ENCODE measurements at regions not wholly inside any gene's neighbourhood (a gene's known extent, or its start where the extent isn't known, plus 50 kb on each side); places are given as distances from the start of the nearest gene placed in this dataset.

DNA sequence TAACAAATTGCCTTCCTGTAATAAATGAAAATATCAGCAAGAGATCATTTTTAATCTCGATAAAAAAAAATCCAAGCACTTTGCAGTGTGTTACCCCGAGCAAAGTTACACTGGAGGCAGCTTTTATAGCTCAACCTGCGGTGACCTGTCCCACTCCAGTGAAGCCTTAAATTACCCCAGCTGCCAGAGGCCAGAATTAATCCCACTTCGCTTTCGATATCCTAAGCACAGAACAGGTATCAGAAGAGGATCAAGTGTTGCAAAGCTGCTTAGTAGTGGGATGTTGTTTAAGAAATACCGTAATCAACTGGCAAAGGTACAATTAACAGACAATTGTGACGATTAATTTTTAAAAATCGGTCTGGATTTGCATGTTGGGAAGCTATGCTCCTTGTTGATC lies 314.0 kb downstream of the AGTPBP1 start:
- DNase-seq, result no peak

GRCh38 chr9:85425153-85425611 lies 316.6 kb downstream of the AGTPBP1 start:
- DNase-seq, result peak; percentile 64 to 74

GRCh38 chr9:85423422-85423821 lies 318.3 kb downstream of the AGTPBP1 start:
- no peak for DNase-seq

DNA sequence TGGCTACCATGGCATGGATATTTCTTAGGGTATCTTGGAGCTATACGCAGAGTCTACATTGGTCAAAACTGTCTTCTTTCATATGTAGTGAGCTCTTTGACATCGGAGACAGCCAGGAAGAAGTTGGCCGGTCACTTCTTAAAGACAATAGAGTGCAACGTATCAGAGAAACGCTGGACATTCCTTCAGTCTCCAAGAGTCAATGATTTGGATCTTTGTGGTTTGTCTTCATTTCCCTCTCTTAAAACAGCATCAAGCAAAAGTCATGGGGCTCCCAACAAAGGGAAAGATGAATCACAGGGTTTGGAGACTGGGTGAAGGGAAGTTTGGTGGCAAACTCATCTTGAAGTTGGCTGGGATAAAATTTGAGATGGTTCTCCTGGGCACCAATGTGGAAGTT lies 320.1 kb downstream of the AGTPBP1 start:
- DNase-seq, result no peak

DNA sequence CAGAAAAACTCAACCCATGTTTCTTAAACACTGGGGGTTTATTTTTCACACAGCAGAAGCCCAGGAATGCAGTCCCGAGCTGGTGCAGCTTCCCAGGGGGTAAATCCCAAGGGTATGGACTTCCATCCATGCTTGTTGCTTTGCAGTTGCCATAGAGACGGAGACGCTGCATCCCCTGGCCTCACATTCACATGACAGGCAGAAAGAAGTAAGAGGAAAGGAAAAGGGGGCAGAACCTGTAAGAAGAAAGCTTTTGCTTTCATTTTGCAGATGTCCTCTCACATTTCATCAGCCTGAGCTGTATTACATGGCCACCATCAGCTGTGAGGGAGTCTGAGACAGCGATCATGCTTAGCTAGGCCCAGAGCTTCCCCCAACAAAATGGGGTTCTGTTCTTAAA lies 321.0 kb downstream of the AGTPBP1 start:
- DNase-seq, result no peak

- DNase-seq, result no peak
These were observed 324.1 kb downstream of the AGTPBP1 start for GRCh38 chr9:85417674-85418073.

DNA sequence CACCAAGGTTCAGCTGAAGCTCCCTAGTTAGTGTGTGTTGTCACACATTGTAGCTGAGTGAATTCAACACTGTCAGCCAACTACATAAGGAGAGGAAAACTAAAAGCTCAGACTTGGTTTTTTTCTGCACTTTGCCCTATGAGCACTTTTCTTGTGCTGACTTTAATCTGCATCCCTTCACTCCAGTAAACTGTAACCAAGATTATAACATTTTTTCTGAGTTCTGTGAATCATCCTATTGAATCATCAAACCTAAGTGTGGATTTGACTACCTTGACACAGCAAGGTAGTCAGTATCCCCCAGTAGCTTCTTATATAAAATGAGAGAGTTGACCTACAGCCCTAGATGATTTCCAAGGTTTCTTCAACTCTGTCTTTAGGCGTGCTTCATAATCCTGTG lies 325.0 kb downstream of the AGTPBP1 start:
- no peak for DNase-seq

DNA sequence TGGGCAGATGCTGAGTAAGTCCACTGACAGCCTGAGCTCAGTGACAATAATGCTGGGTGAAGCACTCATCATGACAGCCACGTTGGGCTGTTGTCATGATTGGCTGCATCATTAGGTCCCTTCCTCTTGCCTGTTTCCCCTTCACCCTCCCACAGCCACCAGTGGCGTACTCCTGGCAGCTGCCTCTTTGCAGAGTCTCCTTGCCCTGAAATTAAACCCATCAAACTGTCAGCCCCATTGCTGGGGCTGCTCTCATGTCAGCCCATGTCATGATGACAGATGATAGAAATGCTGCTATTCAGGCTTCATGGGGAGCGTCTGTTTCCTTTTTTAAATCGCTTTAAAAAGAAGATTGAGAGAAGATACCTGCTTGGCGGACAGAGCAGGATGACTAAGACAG lies 327.4 kb downstream of the AGTPBP1 start:
- no peak for DNase-seq

- DNase-seq, result no peak
These were observed 333.3 kb downstream of the AGTPBP1 start for GRCh38 chr9:85408494-85408893.

DNA sequence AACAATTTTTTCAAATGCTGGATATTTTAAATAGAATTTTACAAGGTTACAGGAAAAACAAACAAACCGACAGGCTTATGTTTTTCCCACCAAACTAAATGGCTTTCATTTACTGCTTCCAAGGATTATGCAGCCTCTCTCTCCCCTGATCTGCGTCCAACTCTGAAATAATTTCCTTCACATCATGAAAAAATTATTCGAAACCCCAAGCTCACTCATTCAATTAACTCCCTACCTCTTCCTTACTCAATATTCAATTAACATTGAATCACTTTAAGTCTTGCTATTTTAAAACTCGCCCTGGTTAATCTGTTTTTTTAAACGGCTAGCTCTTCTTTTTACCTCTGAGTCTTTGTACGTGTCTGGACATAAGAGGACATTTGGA lies 336.2 kb downstream of the AGTPBP1 start:
- DNase-seq, result no peak

GRCh38 chr9:85404911-85405565 lies 336.7 kb downstream of the AGTPBP1 start:
- DNase-seq, result no peak

DNA sequence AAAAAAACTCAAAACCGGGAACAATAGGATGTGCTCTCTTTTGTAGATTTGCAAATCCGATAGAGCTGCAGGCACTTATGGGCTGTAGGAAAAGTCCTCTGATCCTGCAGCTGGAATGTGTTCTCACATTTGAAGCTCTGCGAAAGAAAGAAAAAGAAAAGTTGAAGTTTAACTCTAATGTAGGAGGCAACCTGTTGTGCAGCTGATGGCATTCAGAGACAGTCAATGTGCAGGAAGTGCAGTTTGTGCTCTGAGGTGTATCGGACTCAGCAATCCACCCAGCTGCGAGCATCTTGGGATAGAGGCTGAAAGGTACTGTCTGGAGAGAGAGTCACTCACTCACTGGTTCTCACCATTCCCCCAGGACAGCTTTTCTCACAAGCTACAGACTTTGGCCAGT lies 339.2 kb downstream of the AGTPBP1 start:
- no peak for DNase-seq

DNA sequence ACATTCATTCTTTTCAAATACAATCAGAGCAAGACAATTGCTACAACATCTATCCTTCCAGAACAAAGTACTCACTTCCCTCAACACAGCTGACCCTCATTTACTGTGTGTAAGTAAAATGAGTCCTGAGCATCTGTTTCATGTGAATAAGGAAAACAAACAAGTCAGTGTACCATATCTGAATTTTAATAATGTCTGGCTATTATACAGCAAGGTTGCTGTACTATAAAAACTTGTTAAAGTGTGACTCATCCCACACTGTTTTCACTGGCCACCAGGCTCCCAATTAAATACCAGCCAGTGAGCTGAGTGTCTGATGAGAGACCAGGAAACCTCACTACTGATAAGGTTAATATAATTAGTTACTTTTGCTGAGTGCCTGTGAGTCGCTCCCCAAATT lies 339.8 kb downstream of the AGTPBP1 start:
- DNase-seq, result no peak

DNA sequence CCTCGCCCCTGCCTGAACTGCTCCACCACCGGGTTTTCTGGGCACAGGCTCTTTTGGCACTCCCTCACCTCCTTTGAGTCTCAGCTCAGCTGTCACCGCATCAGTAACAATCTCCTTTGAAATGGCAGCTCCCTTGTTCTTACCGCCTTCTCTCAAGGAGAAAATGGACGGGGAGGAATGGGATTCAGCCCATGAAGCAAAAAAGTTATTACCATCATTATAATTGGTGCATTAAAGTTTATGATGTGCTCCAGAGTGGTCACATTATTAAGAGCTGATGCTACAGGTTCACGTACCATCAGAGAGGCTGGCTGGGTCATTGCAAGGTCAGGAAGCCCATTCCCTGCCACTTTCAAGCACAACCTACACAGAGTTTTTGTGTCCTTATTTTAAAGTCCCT lies 344.7 kb downstream of the AGTPBP1 start:
- no peak for DNase-seq

DNA sequence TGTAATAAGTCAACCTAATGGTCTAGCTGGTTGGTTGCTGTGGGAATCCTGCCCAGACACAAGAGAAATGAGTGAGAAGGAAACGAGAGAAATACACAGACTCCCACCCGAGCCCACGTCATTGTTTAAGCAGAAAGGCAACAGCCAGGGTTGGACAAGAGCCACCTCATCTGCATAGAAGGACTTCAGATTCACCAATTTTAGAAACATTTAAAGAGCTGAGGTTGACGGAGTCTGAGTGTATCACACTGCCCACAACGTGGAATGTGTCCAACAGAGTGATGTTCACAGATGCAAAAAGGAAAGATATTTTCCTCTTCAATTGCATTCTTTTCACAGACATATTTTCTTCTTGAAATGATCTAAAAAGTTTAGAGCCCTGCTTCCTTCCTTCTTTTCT lies 349.5 kb downstream of the AGTPBP1 start:
- no peak for DNase-seq

DNA sequence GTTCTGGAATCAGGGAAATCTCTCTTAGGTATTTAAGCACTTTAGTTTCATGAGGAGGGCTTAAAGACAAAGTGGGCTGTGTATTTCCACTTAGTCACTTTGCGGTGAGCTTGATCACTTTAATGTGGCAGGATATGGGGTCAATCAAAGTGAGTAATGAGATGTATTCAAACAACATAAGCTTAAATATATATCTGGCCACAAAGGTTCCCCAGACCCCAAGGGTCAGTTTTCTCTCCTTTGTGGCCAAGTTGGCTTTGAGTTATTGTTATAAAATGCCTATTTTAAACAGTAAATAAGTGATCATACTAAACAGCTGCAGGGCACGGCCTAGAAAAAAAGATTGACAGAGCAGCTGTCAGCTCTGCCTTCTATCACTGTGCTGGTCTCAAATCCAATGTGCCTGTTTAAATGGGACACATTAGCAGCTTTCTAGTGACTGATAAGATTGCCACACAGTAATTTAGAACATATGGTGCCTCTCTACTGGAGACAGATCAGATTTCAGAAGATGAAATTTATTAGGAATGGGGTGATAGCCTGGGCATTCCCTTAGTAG lies 363.9 kb downstream of the AGTPBP1 start:
- DNase-seq, result no peak

DNA sequence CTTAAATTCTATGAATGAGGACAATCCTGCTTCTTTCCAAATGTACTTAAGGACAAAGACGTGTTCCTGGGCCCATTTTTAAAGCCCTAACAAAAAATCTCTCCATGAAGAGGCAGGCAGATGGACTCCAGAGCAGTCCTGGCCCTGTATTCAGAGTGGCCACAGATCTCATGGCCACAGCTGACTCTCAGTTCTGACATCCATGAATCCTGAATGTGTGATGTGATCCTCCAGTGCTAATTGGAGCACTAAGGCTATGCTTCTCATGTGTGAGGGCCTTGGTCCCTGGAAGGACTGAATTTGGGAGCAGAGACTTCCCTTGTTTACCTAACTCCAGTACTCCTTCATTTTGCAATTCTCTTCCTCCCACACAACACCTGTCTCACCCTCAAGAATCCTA lies 373.0 kb downstream of the AGTPBP1 start:
- DNase-seq, result no peak

- no peak for DNase-seq
These were observed 382.6 kb downstream of the AGTPBP1 start for GRCh38 chr9:85359161-85359560.

DNA sequence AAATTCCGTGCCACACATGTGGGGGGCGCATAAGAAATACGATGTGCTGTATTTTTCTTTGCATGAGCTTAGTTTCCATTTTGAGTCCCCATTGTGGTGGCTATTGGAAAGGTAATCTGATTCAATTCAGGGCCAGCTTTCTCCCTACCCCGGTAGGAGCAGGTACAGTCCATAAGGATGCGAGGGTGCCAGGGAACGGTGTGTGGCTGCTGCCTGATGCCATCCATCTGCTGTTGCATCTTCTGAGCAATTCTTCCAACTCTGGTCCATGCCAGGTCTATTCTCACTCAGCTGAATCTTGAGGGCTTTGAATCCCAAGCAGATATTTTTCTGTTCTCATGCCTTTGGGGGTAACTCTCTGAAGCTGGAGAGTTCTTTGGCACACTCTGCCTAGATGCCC lies 392.7 kb downstream of the AGTPBP1 start:
- DNase-seq, result no peak

GRCh38 chr9:85347541-85347940 lies 394.2 kb downstream of the AGTPBP1 start:
- DNase-seq, result no peak

- DNase-seq, result no peak
These were observed 396.9 kb downstream of the AGTPBP1 start for GRCh38 chr9:85344901-85345300.

DNA sequence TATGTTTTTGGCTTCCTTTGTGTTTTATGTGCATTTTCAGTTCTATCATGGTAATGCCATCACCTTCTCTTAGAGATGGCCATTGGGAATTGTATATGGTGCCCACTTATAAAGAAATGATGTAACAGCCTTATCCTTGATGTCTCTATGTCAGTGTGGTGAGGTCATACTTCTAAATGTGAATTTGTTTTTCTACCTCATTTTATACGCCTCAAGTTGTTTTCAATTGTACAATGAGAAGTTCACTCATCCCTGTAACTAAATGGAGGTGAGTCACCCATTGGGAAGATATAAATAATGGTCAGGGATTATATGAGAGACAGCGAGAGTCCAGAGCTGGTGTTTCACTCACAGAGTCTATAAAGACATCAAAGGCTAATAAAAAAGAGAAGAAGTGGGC lies 402.4 kb downstream of the AGTPBP1 start:
- no peak for DNase-seq

- DNase-seq, result no peak
These were observed 407.5 kb downstream of the AGTPBP1 start for GRCh38 chr9:85334228-85334627.

DNA sequence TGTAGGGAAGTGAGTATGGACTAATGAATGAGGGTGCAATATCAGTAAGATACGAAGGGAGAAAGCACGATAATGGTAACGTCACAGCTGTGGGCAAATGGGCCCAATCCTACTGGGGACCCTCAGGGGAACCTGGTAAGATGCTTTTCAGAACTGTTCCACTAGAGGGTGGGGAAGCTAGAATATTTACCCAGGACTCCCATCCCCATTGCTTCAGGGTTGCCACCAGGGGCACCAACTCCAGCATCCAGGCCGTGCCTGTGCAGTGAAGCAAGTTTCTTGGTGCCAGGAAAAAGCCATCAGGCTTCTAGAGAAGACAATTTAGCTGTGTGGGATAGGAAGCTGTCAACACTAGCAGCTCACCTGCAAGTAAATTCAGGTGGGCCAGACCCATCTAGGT lies 409.3 kb downstream of the AGTPBP1 start:
- peak; percentile 38 to 63 for DNase-seq

- DNase-seq, result no peak
These were observed 410.1 kb downstream of the AGTPBP1 start for GRCh38 chr9:85331626-85332025.
